Sigmoid colon (tissue), 6 donors: ENCODE measurements at regions not wholly inside any gene's neighbourhood (a gene's known extent, or its start where the extent isn't known, plus 50 kb on each side); places are given as distances from the start of the nearest gene placed in this dataset.

Experiments
- DNase-seq: peaks from one replicate; pipeline ENCODE4 v3.0.0-alpha.2; 2019
- H3K27ac ChIP-seq, 4 donors: fragments of 200-600 bp; sonication (generic); one replicate each; pipeline ENCODE4 v1.5.1; 2016 to 2019; ENCODE audit warnings: mild to moderate bottlenecking in 1 of 4
- H3K27me3 ChIP-seq, 3 donors: fragments of 200-600 bp; sonication (generic); one replicate each; pipeline ENCODE4 v1.5.1; 2019; ENCODE audit warnings: mild to moderate bottlenecking in 1 of 3
- H3K36me3 ChIP-seq, 4 donors: fragments of 200-600 bp; sonication (generic); one replicate each; pipeline ENCODE4 v1.5.1; 2016 to 2019
- H3K4me1 ChIP-seq, 4 donors: fragments of 200-600 bp; sonication (generic); one replicate each; pipeline ENCODE4 v1.5.1; 2017 to 2019
- H3K4me3 ChIP-seq, 4 donors: fragments of 200-600 bp; sonication (generic); one replicate each; pipeline ENCODE4 v1.5.1; 2017 to 2019; ENCODE audit warnings: mild to moderate bottlenecking in 2 of 4, moderate library complexity in 1 of 4
- H3K9me3 ChIP-seq, 4 donors: fragments of 200-600 bp in 3 of 4; sonication (generic) in 3 of 4; one replicate each; pipeline versions ENCODE4 v1.5.1 to v1.6.1; 2013 to 2019
- CTCF ChIP-seq, 4 experiments: fragments of 450-650 bp in 3 of 4; fragments of 200-600 bp in 1 of 4; IDR thresholded peaks; one replicate each; pipeline ENCODE4 v1.5.1; 2016 to 2019; ENCODE audit warnings: antibody characterized with exemption in 4 of 4, mild to moderate bottlenecking in 3 of 4, moderate library complexity in 2 of 4
- EP300 ChIP-seq, 4 donors: sonication (generic); formaldehyde crosslinking; IDR thresholded peaks; one replicate each; pipeline ENCODE4 v1.6.1; 2017; ENCODE audit warnings: antibody characterized with exemption in 4 of 4
- POLR2A ChIP-seq, 2 donors: fragments of 450-650 bp; IDR thresholded peaks; one replicate each; pipeline ENCODE4 v1.6.1; 2016; ENCODE audit warnings: antibody characterized with exemption in 2 of 2, mild to moderate bottlenecking in 2 of 2, moderate library complexity in 2 of 2
- POLR2AphosphoS5 ChIP-seq, 4 donors: sonication (generic); formaldehyde crosslinking; IDR thresholded peaks; one replicate each; pipeline ENCODE4 v1.6.1; 2017; ENCODE audit warnings: antibody characterized with exemption in 4 of 4
- WGBS, 2 donors: extraction: QIAGEN DNeasy Blood & Tissue Kit; methylation state at CpG; one replicate each; pipeline ENCODE4 v1.1.7; 2013; 5-methylcytosine and 5-hydroxymethylcytosine counted together
- intact Hi-C: fragments of 100-400 bp; cut with DNase I; formaldehyde crosslinking; loops from one replicate; pipeline ENCODE4 v1.15.1; 2023
- donor health status: healthy with polysubstance abuse.
- donor health status: healthy.

DNA sequence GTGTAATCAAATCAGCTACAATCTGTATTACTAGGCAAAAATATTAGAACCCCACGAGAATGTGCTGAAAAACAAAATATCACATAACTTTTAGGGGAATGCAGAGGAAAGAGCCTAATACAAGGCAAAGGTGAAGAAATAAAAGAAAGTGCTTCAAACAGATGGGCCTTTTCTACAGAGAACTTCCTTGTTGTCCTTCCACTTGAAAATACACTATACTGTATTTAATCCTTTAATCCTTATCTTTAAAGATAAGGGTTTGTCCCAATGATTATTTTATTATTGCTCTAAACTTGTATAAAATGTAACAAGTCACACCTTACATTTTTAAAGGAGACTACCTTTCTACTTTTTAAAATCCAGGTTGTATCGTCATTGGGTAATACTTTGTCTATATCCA lies 296.5 kb downstream of the NDFIP2 start:
- no peak overlapping the region for H3K4me3 ChIP-seq
- no peaks in the 10 kb centered on the region for H3K4me1 ChIP-seq
- no peak for DNase-seq
- WGBS, 2 donors, result 12 to 73% methylated on average over 2 of the region's 2 CpGs
- intact Hi-C loops, result no loop called here
- TF ChIP-seq POLR2A (IDR thresholded peaks at IDR 0.05) (no peak), EP300 (IDR thresholded peaks at IDR 0.05) (no peak), POLR2AphosphoS5 (IDR thresholded peaks at IDR 0.05) (no peak), CTCF (IDR thresholded peaks at IDR 0.05) (no peak)
- no peaks in the 10 kb centered on the region for H3K9me3 ChIP-seq
- H3K27ac ChIP-seq, result no peak overlapping the region
- no peaks in the 10 kb centered on the region for H3K36me3 ChIP-seq
- H3K27me3 ChIP-seq, result no peaks in the 10 kb centered on the region

- no peak for TF ChIP-seq EP300 (IDR thresholded peaks at IDR 0.05)
- TF ChIP-seq POLR2AphosphoS5 (IDR thresholded peaks at IDR 0.05), result no peak
- TF ChIP-seq CTCF (IDR thresholded peaks at IDR 0.05), result no peak
- TF ChIP-seq POLR2A (IDR thresholded peaks at IDR 0.05), result no peak
- H3K4me1 ChIP-seq, result no peaks in the 10 kb centered on the region
- no peak overlapping the region for H3K27ac ChIP-seq
- no peak for DNase-seq
- 42 to 73% methylated on average over 3 of the region's 3 CpGs for WGBS, 2 donors
- intact Hi-C loops, result no loop called here
- no peaks in the 10 kb centered on the region for H3K27me3 ChIP-seq
- H3K36me3 ChIP-seq, result no peaks in the 10 kb centered on the region
- H3K4me3 ChIP-seq, result no peak overlapping the region
- H3K9me3 ChIP-seq, result peaks cover 0 to under 1% (median 0%) of the 10 kb centered on the region in 4 donors
These were observed 295.8 kb downstream of the NDFIP2 start for GRCh38 chr13:79776531-79777295.

- intact Hi-C loops, result no loop called here
- H3K4me3 ChIP-seq, result no peak overlapping the region
- no peaks in the 10 kb centered on the region for H3K4me1 ChIP-seq
- 3 to 12% methylated on average over 1 of the region's 1 CpG for WGBS, 2 donors
- H3K27ac ChIP-seq, result no peak overlapping the region
- H3K9me3 ChIP-seq, result peaks cover 0 to 4% (median 0%) of the 10 kb centered on the region in 4 donors
- H3K27me3 ChIP-seq, result no peaks in the 10 kb centered on the region
- H3K36me3 ChIP-seq, result no peaks in the 10 kb centered on the region
- no peak for DNase-seq
- TF ChIP-seq POLR2A (IDR thresholded peaks at IDR 0.05) (no peak), EP300 (IDR thresholded peaks at IDR 0.05) (no peak), CTCF (IDR thresholded peaks at IDR 0.05) (no peak), POLR2AphosphoS5 (IDR thresholded peaks at IDR 0.05) (no peak)
These were observed 294.9 kb downstream of the NDFIP2 start for GRCh38 chr13:79775830-79776229.

DNA sequence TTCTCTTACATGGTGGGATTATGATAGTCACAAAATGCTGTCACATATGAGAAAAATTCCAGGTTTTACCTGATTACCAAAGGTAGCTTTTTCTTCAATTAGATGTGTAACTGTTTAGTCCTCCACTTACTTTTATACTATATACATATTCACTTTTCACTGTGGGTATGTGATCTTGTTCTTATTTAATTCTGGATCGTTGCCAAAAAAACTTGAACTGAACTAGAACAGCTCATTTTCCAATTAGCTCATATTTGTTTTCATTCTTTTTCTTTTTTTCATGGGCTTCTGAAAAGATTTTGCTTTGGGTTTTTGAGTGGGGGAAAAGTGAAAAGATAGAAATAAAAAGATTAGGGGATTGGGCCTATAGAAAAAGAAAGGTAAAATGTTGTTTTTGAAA lies 291.9 kb downstream of the NDFIP2 start:
- Histone ChIP-seq H3K27ac (no peak overlapping the region), H3K4me3 (no peak overlapping the region), H3K9me3 (peaks cover 0 to 4% (median 0%) of the 10 kb centered on the region in 4 donors), H3K4me1 (no peaks in the 10 kb centered on the region), H3K36me3 (no peaks in the 10 kb centered on the region), H3K27me3 (no peaks in the 10 kb centered on the region)
- intact Hi-C loops, result no loop called here
- TF ChIP-seq CTCF (IDR thresholded peaks at IDR 0.05), result no peak
- no peak for TF ChIP-seq EP300 (IDR thresholded peaks at IDR 0.05)
- no peak for TF ChIP-seq POLR2AphosphoS5 (IDR thresholded peaks at IDR 0.05)
- TF ChIP-seq POLR2A (IDR thresholded peaks at IDR 0.05), result no peak
- WGBS, 2 donors, result 39 to 68% methylated on average over 1 of the region's 1 CpG
- no peak for DNase-seq

GRCh38 chr13:79771493-79771892 lies 290.5 kb downstream of the NDFIP2 start:
- intact Hi-C loops, result no loop called here
- H3K27me3 ChIP-seq, result no peaks in the 10 kb centered on the region
- no peaks in the 10 kb centered on the region for H3K36me3 ChIP-seq
- H3K27ac ChIP-seq, result no peak overlapping the region
- DNase-seq, result no peak
- no peaks in the 10 kb centered on the region for H3K4me1 ChIP-seq
- peaks cover 0 to 4% (median 0%) of the 10 kb centered on the region in 4 donors for H3K9me3 ChIP-seq
- no peak for TF ChIP-seq POLR2A (IDR thresholded peaks at IDR 0.05)
- H3K4me3 ChIP-seq, result no peak overlapping the region
